DMS153 treated with DMSO at 0.1 percent for 48 hours (cell line): ENCODE measurements at regions not wholly inside any gene's neighbourhood (a gene's known extent, or its start where the extent isn't known, plus 50 kb on each side); places are given as distances from the start of the nearest gene placed in this dataset.
"Not testable (repeated sequence)": the region's sequence is repeated elsewhere in the genome, so short reads cannot be mapped to it uniquely, and the experiment has no call there.

Experiments used
- DNase-seq: peaks from one replicate; lab custom pipeline; 2025; ENCODE audit not compliant: unreplicated experiment; lab: John Stamatoyannopoulos, UW

GRCh38 chr3:82521657-82522056 lies 760.2 kb upstream of the GBE1 start:
- DNase-seq: no peak

DNA sequence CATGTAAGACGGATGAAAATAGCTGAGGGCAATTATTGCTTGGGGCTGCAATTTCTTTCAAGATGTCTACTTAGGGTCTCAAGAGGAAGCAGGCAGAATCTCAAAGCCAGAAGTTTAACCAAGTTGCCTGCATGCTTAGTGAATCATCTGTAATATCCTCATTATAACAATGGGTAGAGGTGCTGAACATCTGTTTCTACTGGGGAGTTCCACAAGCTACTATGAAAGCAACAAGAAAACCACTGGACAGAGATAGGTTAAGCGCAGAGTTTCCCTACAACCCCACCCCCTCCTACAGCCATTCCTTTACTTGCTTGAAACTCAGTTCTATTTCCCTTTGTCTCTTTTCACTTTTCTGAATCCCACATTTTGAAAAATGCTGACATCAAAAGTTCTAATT lies 759.4 kb upstream of the GBE1 start:
- no peak for DNase-seq

DNA sequence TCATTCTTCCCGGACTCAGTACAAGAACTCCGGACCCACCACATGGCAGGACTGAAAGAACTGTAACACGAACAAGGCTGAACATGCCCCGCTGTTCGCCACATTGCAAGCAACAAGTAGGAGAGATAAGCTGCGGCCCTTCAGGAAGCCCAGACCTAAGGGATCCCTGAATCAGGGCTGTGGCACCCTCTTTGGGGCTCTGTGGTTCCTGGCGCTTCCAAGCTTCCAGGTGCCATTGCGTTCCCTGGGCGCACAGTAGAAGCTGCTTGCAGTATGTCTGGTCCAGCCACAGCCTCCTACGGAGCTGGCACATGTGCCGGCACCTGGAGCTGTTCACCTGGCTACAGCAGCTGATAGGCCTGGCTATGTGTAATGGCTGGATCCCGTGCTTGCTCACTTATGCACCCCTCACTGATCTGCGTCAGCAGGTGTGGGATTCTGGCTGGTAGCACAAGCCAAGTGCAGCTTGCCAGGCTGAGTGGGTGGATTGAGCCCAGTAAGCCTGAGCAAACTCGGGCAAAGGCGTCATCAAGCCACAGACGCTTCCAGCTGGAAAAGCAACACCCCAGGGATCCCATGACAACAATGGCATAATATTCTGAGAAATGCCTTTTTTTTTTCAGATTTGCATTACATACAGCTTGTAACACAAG lies 748.6 kb upstream of the GBE1 start:
- no peak for DNase-seq

DNA sequence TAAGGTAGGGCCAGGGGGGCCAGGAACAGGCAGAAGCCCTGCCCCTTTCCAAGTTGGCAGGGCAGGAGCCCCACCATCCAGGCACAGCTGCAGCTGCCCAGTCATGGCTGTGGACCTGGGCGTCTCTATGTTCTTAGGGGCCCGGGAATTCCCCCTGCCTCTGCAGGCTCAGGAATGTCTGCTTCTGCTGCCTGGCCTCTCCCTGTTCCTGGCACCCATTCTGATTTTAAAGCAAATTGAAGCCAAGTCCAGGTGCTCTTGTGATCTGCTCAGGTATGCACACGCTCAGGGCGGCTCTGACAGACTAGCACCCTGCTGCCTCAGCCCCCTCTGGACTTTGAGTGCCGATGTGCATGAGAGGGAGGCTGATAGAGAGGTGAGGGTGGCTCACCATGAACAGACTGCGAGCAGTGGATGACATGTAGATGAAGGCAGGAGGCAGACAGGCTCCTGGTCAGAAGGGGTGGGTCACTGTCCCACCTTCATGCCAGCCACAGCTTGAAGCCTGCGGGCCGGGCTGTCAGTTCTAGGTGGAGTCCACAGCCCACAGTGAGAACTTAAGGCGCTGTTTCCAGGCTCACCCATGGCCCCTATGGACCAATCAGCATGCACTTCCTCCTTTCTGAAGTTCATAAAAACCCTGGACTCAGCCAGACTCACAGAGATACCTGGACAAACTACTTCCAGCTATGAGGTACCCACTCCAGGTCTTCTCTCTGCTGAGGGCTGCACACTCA lies 747.8 kb upstream of the GBE1 start:
- DNase-seq: no peak

DNA sequence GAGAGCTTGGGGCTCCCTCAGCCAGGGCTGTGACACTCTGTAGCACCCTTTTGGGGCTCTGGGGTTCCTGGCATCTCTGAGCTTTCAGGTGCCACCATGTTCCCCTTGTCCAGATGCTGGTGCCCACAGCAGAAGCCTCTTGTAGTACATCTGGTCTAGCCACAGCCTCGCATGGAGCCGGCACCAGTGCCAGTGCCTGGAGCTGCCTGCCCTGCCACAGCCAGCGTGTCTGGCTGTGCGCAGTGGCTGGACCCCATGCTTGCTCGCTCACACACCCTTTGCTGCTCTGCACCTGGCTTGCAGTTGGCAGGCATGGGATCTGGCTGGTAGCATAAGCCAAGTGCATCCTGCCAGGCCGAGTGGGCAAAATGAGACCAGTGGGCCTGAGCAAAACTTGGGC lies 744.8 kb upstream of the GBE1 start:
- DNase-seq: no peak

GRCh38 chr3:82505079-82505756 lies 743.8 kb upstream of the GBE1 start:
- DNase-seq: no peak

DNA sequence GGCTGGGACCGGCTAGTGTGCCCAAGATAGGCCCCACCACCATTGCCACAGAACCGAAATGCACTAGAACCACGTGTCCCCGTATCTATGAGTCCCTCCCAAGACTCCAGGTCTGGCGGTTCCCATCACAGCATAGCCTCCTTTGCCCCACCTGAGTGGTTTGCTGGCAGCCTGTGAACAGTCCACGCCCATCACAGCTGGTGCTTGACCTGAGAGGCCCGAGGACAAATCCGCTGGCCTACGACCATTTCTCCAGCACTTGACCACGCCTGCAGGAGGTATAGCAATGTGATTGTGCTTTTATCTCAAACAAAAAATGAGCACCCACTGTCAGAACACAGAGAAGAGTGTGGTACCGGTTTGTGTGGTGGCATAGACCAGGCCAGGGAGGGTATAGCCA lies 736.7 kb upstream of the GBE1 start:
- no peak for DNase-seq

- DNase-seq: no peak
Measured at GRCh38 chr3:82496890-82497560, 735.6 kb upstream of the GBE1 start.

- no peak for DNase-seq
Measured at GRCh38 chr3:82495655-82496054, 734.2 kb upstream of the GBE1 start.

DNA sequence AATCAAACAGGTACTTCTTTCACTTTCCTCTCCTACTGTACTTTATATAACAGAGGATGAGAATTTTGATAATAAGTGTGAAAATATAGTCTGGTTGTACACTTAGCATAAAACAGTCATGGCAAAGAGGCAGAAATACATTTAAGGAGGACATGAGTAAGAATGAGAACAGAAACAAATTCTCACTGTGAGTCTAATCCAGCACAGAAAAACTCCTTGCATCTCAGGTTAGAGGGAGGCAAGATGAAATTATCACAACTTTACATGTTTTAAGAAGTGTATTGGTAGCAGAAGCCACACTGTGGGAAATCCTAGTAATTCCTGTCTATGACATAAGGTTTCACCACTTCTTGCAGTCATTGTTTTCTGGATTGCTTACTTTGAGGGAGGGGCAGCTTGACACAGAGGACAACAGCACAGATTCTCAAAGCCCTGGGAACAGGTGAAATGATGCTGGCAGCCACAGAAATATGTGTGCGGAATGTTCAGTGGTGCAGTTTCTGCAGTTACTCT lies 733.6 kb upstream of the GBE1 start:
- no peak for DNase-seq

DNA sequence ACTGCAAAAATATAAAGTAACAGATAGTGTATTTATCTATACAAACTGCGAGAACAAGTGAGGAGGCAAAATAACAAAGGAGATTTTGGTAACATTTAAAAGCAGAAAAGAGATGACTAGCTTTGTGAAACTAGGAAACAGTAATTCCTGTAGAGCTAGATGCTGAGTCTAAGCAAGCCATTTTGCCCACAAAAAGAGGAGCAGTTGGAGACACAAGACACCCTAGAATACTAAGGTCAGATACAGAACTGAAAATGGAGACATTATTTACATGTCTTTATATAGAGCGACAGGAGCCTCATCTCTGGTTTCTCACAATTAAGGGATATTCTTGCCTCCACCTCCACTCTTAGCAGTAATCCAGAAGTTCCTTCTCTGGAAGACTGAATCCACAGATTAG lies 732.4 kb upstream of the GBE1 start:
- DNase-seq: no peak

GRCh38 chr3:82475306-82475705 lies 713.9 kb upstream of the GBE1 start:
- no peak for DNase-seq

DNA sequence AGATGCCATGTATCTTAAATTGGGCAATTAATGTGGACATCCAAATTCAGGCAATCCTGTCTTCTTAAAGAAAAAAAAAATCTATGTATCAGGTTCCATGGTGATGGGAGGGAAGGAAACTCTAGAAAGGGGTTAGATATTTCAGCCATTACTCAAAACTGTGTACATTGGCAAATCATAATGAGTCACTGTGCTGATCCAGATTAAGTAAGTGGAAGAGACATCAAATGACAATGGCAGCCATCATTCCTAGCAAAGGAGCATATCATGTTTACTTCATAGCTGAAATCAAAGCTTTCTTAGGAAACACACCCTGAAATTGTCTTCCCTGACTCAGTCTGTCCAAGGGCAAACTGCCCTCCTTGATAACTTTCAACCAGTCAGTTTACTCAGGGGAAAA lies 713.3 kb upstream of the GBE1 start:
- no peak for DNase-seq

GRCh38 chr3:82473864-82474541 lies 712.6 kb upstream of the GBE1 start:
- DNase-seq: no peak

DNA sequence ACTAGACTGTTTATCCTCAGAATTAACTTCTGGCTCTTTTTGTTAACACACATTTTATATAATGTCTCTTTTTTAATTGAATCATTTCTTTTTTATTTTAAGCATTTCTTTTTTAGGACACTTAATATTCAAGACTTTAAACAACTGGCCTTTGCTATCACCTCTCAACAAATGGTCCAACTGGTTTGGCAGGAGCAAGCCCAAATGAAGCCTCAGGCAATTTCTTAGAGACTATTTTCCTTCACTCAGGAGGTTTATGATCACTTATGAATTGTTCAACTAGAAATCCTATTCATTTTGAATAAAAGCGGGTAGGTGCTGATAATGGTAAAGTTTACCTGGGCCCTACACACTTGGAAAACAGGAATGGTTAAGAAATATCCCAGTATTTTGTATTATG lies 705.6 kb upstream of the GBE1 start:
- no peak for DNase-seq

- no peak for DNase-seq
Measured at GRCh38 chr3:82462977-82463376, 701.5 kb upstream of the GBE1 start.

DNA sequence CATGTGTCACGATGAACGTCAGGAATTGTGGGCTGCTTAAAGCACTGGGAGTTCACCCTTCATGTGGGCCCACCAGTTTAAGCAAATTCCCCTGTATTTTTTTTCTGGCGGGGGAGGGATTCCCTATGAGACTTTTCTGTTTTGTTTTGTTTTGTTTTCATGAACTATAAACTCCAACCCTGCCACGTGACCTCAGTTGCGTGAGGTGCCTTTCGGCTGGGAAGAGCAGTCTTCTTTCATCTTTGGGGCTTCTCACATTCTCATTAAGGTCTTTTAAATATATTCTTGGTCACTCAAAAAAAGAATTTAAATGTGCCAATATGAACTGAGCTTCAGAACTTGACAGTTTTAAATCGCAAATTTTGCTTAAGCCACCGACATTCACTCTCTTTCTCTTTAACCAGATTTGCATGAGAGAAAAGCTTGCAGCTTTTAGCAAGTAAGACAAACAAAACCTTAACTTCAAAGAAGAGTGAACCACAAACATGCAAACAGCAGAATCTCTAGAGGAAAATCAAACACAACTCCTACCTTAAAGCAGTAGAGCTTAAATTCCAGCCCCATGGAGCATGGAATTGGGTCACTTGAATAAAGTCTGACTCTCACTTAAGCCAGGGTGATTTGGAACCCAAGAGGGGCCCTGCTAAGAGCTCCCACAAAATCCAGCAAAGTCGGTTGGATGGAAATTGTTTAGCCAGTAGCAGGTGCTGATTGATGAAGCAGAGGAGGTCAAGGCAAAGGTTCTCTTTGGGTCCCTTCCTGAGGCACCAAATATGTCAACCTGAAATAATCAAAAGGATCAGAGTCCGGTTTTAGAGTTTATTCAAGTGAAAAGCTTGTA lies 699.8 kb upstream of the GBE1 start:
- no peak for DNase-seq

DNA sequence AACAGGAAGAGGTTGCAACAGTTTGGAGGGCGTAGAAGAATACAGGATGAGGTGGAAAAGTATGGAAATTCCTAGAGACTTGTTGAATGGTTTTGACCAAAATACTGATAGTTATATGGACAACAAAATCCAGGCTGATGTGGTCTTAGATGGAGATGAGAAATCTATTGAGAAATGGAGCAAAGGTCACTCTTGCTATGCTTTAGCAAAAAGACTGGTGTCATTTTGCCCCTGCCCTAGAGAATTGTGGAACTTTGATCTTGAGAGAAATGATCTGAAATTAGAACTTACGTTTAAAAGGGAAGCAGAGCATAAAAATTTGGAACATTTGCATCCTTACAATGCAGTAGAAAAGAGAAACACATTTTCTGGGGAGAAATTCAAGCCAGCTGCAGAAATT lies 686.9 kb upstream of the GBE1 start:
- no peak for DNase-seq

DNA sequence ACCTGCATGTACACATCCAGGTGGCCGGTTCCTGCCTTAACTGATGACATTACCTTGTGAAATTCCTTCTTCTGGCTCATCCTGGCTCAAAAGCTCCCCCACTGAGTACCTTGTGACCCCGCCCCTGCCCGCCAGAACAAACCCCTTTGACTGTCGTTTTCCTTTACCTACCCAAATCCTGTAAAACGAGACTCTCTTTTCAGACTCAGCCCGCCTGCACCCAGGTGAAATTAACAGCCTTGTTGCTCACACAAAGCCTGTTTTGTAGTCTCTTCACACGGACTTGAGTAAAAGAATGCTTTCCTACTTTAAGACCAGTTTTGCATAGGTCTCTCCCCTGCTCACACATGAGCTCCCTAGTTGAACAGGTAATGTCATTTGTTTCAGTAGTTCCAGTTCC lies 667.4 kb upstream of the GBE1 start:
- not testable (repeated sequence) for DNase-seq

- DNase-seq: no peak
Measured at GRCh38 chr3:82424031-82424339, 662.5 kb upstream of the GBE1 start.
